OCI-LY3 (cell line): ENCODE measurements at regions not wholly inside any gene's neighbourhood (a gene's known extent, or its start where the extent isn't known, plus 50 kb on each side); places are given as distances from the start of the nearest gene placed in this dataset.

Experiments used
- CTCF ChIP-seq: fragments of 200-600, 300-600 bp; sonication (generic); IDR thresholded peaks from 2 replicates; pipeline ENCODE4 v1.5.1; 2014; ENCODE audit warnings: antibody characterized with exemption, low read length, low read depth
- EZH2phosphoT487 ChIP-seq: fragments of 200-600 bp; shearing (Covaris generic); IDR thresholded peaks from 2 replicates; pipeline ENCODE4 v1.6.1; 2018; ENCODE audit warnings: antibody characterized with exemption, mixed run types, low read depth

- no peak for TF ChIP-seq CTCF
- TF ChIP-seq EZH2phosphoT487 = no peak
Measured at GRCh38 chr3:165283328-165283727, 87.1 kb upstream of the SLITRK3 start.
